Choroid plexus epithelial cell (primary cell): ENCODE measurements at regions not wholly inside any gene's neighbourhood (a gene's known extent, or its start where the extent isn't known, plus 50 kb on each side); places are given as distances from the start of the nearest gene placed in this dataset.

Experiments
- DNase-seq: peaks from one replicate; pipeline ENCODE4 v3.0.0-alpha.2; 2010; ENCODE audit warnings: low read depth
- H3K4me3 ChIP-seq: 2 replicates; pipeline ENCODE4 v1.5.1; 2011; ENCODE audit warnings: low read depth, mild to moderate bottlenecking, control low read depth, low read length, moderate library complexity
- CTCF ChIP-seq: conservative IDR thresholded peaks from 2 replicates; pipeline ENCODE4 v1.5.1; 2011; ENCODE audit warnings: low read depth, mild to moderate bottlenecking, control low read depth, inconsistent platforms, low read length, moderate library complexity

GRCh38 chr4:137609718-137610430 lies 77.6 kb upstream of the PCDH18 start:
- peak overlapping the region; percentile 8 for H3K4me3 ChIP-seq
- peak; percentile 79 for DNase-seq
- TF ChIP-seq CTCF = no peak

GRCh38 chr4:137608085-137608484 lies 75.8 kb upstream of the PCDH18 start:
- H3K4me3 ChIP-seq = no peak overlapping the region
- no peak for DNase-seq
- TF ChIP-seq CTCF = no peak

- TF ChIP-seq CTCF = no peak
- no peak overlapping the region for H3K4me3 ChIP-seq
- DNase-seq = no peak
Observed at GRCh38 chr4:137602436-137602835, 70.1 kb upstream of the PCDH18 start.

GRCh38 chr4:137601934-137602333 lies 69.6 kb upstream of the PCDH18 start:
- TF ChIP-seq CTCF = no peak
- DNase-seq = peak; percentile 31
- no peak overlapping the region for H3K4me3 ChIP-seq

GRCh38 chr4:137599734-137600133 lies 67.4 kb upstream of the PCDH18 start:
- H3K4me3 ChIP-seq = no peak overlapping the region
- no peak for TF ChIP-seq CTCF
- no peak for DNase-seq

GRCh38 chr4:137597752-137598430 lies 65.6 kb upstream of the PCDH18 start:
- no peak overlapping the region for H3K4me3 ChIP-seq
- DNase-seq = no peak
- TF ChIP-seq CTCF = no peak

GRCh38 chr4:137587796-137588195 lies 55.5 kb upstream of the PCDH18 start:
- no peak for TF ChIP-seq CTCF
- H3K4me3 ChIP-seq = no peak overlapping the region
- DNase-seq = no peak
